OCI-LY1 (cell line): ENCODE measurements at regions not wholly inside any gene's neighbourhood (a gene's known extent, or its start where the extent isn't known, plus 50 kb on each side); places are given as distances from the start of the nearest gene placed in this dataset.

Experiments
- EZH2 ChIP-seq: fragments of 200-600 bp; sonication (generic), shearing (Covaris generic); IDR thresholded peaks from 2 replicates; pipeline ENCODE4 v1.8.0; 2017; ENCODE audit warnings: borderline replicate concordance, mixed run types, mild to moderate bottlenecking, antibody characterized with exemption, low read length, moderate library complexity, mixed read lengths
- TF ChIP-seq, protein P1 (sequence below): fragments of 200-600 bp; sonication (generic), shearing (Covaris generic); IDR thresholded peaks from 2 replicates; pipeline ENCODE4 v1.5.1; 2017; ENCODE audit warnings: mild to moderate bottlenecking, antibody characterized with exemption, low read length, moderate library complexity, mixed read lengths

DNA sequence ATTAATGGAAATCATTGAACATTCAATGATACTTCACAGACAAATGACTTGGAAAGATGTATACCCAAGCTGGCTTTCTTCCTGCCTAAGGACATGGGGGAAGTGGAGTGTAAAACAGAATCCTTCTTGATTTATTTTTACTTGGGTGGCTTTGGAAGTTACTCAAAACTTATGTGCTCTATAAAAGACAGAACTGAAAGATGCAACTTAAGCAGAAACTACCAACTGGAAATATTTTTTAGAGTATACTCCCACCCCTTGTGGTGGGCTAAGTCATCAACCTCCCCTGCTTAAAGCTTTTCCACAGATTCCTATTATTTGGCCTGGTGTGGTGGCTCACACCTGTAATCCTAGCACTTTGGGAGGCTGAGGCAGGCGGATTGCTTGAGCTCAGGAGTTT, 126.0 kb upstream of the ATP2B1 start:
- TF ChIP-seq, protein P1, sequence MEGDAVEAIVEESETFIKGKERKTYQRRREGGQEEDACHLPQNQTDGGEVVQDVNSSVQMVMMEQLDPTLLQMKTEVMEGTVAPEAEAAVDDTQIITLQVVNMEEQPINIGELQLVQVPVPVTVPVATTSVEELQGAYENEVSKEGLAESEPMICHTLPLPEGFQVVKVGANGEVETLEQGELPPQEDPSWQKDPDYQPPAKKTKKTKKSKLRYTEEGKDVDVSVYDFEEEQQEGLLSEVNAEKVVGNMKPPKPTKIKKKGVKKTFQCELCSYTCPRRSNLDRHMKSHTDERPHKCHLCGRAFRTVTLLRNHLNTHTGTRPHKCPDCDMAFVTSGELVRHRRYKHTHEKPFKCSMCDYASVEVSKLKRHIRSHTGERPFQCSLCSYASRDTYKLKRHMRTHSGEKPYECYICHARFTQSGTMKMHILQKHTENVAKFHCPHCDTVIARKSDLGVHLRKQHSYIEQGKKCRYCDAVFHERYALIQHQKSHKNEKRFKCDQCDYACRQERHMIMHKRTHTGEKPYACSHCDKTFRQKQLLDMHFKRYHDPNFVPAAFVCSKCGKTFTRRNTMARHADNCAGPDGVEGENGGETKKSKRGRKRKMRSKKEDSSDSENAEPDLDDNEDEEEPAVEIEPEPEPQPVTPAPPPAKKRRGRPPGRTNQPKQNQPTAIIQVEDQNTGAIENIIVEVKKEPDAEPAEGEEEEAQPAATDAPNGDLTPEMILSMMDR: no peak
- TF ChIP-seq EZH2: no peak
